Left ventricle myocardium inferior (tissue), 1 donor: ENCODE measurements at regions not wholly inside any gene's neighbourhood (a gene's known extent, or its start where the extent isn't known, plus 50 kb on each side); places are given as distances from the start of the nearest gene placed in this dataset.
"Not testable (repeated sequence)": the region's sequence is repeated elsewhere in the genome, so short reads cannot be mapped to it uniquely, and the experiment has no call there.

Experiments
- DNase-seq: peaks from one replicate; pipeline ENCODE4 v3.0.0-alpha.2; 2020
- H3K27ac ChIP-seq: fragments of 200-600 bp; replicated peaks from 2 replicates; pipeline ENCODE4 v1.8.0; 2021
- H3K27me3 ChIP-seq: fragments of 200-600 bp; 2 replicates; pipeline ENCODE4 v1.8.0; 2021; ENCODE audit warnings: low read depth
- H3K36me3 ChIP-seq: fragments of 200-600 bp; 2 replicates; pipeline ENCODE4 v1.8.0; 2021
- H3K4me1 ChIP-seq: fragments of 200-600 bp; 2 replicates; pipeline ENCODE4 v1.8.0; 2021
- H3K4me3 ChIP-seq: fragments of 200-600 bp; 2 replicates; pipeline ENCODE4 v1.8.0; 2021; ENCODE audit warnings: mild to moderate bottlenecking, moderate library complexity
- H3K9me3 ChIP-seq: fragments of 200-600 bp; replicated peaks from 2 replicates; pipeline ENCODE4 v1.8.0; 2021
- CTCF ChIP-seq: fragments of 200-600 bp; IDR thresholded peaks from 2 replicates; pipeline ENCODE4 v1.8.0; 2021; ENCODE audit warnings: antibody characterized with exemption, mild to moderate bottlenecking, borderline replicate concordance
- intact Hi-C: fragments of 100-400 bp; cut with micrococcal nuclease; formaldehyde crosslinking; loops from one replicate; pipeline ENCODE4 v1.11.0; 2022
- donor health status: DM: no; HTN: yes; CAD: no; lungs with severe emphysema.

GRCh38 chrX:53883196-53883595 is 161.1 kb downstream of the PHF8 start:
- no peak for DNase-seq
- H3K4me3 ChIP-seq: no peak overlapping the region
- no peaks in the 10 kb centered on the region for H3K9me3 ChIP-seq
- no peak overlapping the region for H3K27ac ChIP-seq
- no peaks in the 10 kb centered on the region for H3K36me3 ChIP-seq
- no peak for TF ChIP-seq CTCF
- no peaks in the 10 kb centered on the region for H3K27me3 ChIP-seq
- no peaks in the 10 kb centered on the region for H3K4me1 ChIP-seq
- intact Hi-C loops: no loop called here

- no peak for DNase-seq
- intact Hi-C loops: no loop called here
- H3K27me3 ChIP-seq: no peaks in the 10 kb centered on the region
- H3K4me1 ChIP-seq: no peaks in the 10 kb centered on the region
- TF ChIP-seq CTCF: no peak
- no peak overlapping the region for H3K27ac ChIP-seq
- H3K4me3 ChIP-seq: no peak overlapping the region
- no peaks in the 10 kb centered on the region for H3K36me3 ChIP-seq
- H3K9me3 ChIP-seq: no peaks in the 10 kb centered on the region
Measured at GRCh38 chrX:53882331-53882730, 161.9 kb downstream of the PHF8 start.

GRCh38 chrX:53880786-53881185 is 163.5 kb downstream of the PHF8 start:
- H3K27me3 ChIP-seq, H3K4me1 ChIP-seq, H3K9me3 ChIP-seq, intact Hi-C loops, H3K27ac ChIP-seq, DNase-seq, H3K36me3 ChIP-seq, H3K4me3 ChIP-seq: not testable (repeated sequence)

- Histone ChIP-seq H3K4me3 (no peak overlapping the region), H3K9me3 (no peaks in the 10 kb centered on the region), H3K27ac (no peak overlapping the region), H3K4me1 (no peaks in the 10 kb centered on the region), H3K27me3 (no peaks in the 10 kb centered on the region), H3K36me3 (no peaks in the 10 kb centered on the region)
- intact Hi-C loops: no loop called here
- no peak for DNase-seq
- TF ChIP-seq CTCF: no peak
Measured at GRCh38 chrX:53859890-53860289, 173.4 kb upstream of the HUWE1 start.

GRCh38 chrX:53831662-53832635 is 145.4 kb upstream of the HUWE1 start:
- peak; percentile 30 for TF ChIP-seq CTCF
- H3K27me3 ChIP-seq: no peaks in the 10 kb centered on the region
- no peaks in the 10 kb centered on the region for H3K4me1 ChIP-seq
- H3K9me3 ChIP-seq: no peaks in the 10 kb centered on the region
- no peak overlapping the region for H3K4me3 ChIP-seq
- no peaks in the 10 kb centered on the region for H3K36me3 ChIP-seq
- no peak for DNase-seq
- no peak overlapping the region for H3K27ac ChIP-seq
- intact Hi-C loops: no loop called here

GRCh38 chrX:53824686-53825085 is 138.2 kb upstream of the HUWE1 start:
- H3K27ac ChIP-seq: no peak overlapping the region
- no peak for TF ChIP-seq CTCF
- H3K27me3 ChIP-seq: no peaks in the 10 kb centered on the region
- H3K4me3 ChIP-seq: no peak overlapping the region
- DNase-seq: no peak
- no peaks in the 10 kb centered on the region for H3K9me3 ChIP-seq
- no peaks in the 10 kb centered on the region for H3K4me1 ChIP-seq
- intact Hi-C loops: no loop called here
- no peaks in the 10 kb centered on the region for H3K36me3 ChIP-seq

- H3K9me3 ChIP-seq, H3K36me3 ChIP-seq, H3K4me3 ChIP-seq, H3K4me1 ChIP-seq, DNase-seq, H3K27ac ChIP-seq, intact Hi-C loops, H3K27me3 ChIP-seq: not testable (repeated sequence)
Measured at GRCh38 chrX:53818115-53818514, 131.6 kb upstream of the HUWE1 start.
